ENCODE measurements at regions not wholly inside any gene's neighbourhood (a gene's known extent, or its start where the extent isn't known, plus 50 kb on each side); places are given as distances from the start of the nearest gene placed in this dataset.

DNA sequence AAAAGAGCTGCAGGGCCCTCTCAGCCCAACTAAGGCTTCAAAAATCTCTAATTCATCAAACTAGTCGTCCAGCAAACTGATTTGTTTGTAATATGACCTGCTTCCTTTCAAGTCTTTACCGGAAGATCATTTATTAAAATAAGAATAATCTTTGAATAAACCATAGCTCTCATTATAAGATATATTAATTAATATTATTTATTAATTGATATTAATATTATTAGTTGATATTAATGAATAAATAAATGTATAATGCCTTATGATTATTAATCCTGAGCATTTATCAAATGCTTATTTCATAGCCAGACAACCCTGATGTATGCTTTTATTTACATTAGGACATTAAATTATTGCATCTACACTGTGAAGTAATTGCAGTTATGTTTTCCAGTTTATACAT lies 550.7 kb upstream of the ALCAM start:
- no peak for DNase-seq (ENCODE audit: low spot score)

GRCh38 chr3:104816716-104817115 lies 550.0 kb upstream of the ALCAM start:
- DNase-seq (ENCODE audit: low spot score) = no peak

GRCh38 chr3:104819333-104819732 lies 547.4 kb upstream of the ALCAM start:
- DNase-seq (ENCODE audit: low spot score) = no peak

DNA sequence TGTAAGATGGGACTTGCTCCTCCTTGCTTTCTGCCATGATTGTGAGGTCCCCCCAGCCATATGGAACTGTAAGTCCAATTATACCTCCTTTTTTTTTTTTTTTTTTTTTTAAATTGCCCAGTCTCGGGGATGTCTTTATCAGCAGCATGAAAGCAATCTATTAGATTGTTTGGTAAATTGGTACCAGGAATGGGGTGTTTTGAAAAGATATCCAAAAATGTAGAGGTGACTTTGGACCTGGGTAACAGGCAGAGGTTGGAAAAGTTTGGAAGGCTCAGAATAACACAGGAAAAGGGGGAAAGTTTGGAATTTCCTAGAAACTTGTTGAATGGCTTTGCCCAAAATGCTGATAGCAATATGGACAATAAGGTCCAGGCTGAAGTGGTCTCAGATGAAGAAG lies 545.8 kb upstream of the ALCAM start:
- DNase-seq (ENCODE audit: low spot score) = no peak

DNA sequence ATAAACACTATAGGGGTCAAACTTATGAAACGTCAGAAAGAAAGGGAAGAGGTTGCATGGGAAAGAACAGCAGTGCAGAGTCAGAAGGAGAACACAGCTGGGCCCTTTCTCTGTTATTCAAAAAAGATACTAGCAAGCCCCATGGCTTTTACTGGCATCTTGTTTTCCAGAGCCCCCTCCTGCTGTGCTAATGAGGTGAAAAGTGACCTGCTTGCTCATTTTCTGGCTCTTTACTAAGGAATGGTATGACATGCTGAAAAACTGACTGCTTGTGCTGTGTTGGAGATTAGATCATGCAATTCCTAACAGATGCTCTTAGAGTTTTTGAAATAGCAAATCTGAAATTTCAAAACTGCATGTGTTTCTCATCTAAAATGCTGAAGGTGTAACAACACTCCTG lies 541.6 kb upstream of the ALCAM start:
- DNase-seq (ENCODE audit: low spot score) = no peak

GRCh38 chr3:104831071-104831470 lies 535.6 kb upstream of the ALCAM start:
- DNase-seq (ENCODE audit: low spot score) = no peak

DNA sequence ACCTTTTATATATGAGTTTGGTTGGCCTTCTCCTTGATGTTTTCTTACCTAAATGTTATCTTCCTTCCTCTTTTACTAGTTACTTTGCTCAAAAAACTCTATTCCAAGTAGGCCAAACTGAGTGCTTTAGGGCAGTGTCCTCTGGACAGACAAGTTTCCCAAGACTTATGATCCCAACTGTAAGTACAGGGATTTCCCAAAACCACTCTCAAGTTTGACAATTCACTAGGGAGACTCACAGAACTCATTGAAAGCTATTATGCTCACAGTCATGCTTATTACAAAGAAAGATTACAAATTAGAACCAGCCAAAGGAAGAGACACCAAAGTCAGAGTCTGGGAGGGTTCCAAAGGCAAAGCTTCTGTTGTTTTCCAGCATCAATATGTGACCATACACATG lies 534.2 kb upstream of the ALCAM start:
- no peak for DNase-seq (ENCODE audit: low spot score)

GRCh38 chr3:104835376-104835775 lies 531.3 kb upstream of the ALCAM start:
- DNase-seq (ENCODE audit: low spot score) = no peak

- DNase-seq (ENCODE audit: low spot score) = no peak
Observed at GRCh38 chr3:104846270-104846669, 520.4 kb upstream of the ALCAM start.

DNA sequence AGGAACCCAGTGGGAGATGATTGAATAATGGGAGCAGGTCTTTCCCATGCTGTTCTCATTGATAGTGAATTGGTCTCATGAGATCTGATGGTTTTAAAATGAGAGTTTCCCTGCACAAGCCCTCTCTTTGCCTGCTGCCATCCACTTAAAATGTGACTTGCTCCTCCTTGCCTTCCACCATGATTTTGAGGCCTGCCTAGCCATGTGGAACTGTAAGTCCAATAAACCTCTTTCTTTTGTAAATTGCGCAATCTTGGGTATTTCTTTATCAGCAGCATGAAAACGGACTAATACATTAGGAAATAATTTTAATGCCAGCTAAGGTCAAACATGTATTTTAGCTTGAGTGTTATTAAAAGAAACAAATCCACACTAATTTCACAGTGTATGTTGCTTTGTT lies 517.6 kb upstream of the ALCAM start:
- no peak for DNase-seq (ENCODE audit: low spot score)

GRCh38 chr3:104854468-104854867 lies 512.2 kb upstream of the ALCAM start:
- no peak for DNase-seq (ENCODE audit: low spot score)

DNA sequence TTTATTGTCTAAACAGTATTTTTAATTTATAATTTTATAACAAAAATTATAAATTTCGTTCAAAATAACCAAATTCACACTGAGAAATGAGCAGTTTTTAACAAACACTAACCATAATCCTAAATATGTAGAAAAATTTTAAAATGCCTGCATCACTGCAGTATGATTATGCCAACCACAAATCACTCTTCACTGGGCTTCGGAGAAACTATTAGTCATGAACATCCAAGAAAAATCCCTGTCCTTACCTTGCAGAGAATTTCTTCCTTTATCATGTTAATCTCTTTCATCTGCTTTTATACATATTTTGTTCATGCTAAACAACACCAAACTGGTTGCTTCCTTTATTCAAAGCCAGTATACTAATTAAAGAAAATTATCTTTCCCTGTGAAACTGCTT lies 511.0 kb upstream of the ALCAM start:
- no peak for DNase-seq (ENCODE audit: low spot score)

GRCh38 chr3:104856741-104857140 lies 510.0 kb upstream of the ALCAM start:
- no peak for DNase-seq (ENCODE audit: low spot score)

DNA sequence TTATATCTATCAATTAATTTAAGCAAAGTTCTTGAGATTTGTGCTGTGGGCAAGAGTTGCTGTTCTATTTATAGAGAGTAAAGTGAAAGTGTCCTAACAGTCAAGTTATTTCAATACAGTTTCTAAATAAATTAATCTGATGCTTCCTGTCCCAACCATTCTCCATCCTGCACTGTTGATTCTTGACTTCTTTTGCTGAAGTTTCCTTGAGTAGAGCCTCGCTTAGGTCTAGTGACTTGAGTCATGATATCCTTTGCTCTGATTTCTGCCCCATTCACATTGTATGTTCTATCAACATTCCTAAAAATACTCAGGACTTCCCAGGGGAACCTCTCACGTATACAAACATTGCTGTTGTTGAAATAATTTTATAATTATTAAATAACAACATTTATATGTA lies 498.4 kb upstream of the ALCAM start:
- DNase-seq (ENCODE audit: low spot score) = no peak

- no peak for DNase-seq (ENCODE audit: low spot score)
Observed at GRCh38 chr3:104870276-104870675, 496.4 kb upstream of the ALCAM start.

DNA sequence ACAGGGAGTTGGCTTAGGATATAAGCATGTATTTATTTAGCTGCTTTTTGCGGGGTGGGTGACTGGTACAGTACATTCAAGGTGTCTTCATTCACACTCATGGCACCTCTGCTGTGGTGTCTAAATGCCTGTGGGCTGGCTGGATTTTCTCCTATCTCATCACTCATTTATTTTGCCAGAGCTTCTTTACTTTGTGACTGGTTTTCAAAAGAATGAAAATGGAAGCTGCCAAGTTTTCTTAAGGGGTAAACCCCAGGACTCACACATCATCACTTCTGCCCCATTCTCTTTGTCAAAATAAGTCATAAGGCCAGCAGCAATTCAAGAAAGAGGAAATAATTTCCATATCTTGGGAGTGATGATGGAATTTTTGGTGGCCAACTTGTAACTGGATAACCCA lies 493.4 kb upstream of the ALCAM start:
- no peak for DNase-seq (ENCODE audit: low spot score)

DNA sequence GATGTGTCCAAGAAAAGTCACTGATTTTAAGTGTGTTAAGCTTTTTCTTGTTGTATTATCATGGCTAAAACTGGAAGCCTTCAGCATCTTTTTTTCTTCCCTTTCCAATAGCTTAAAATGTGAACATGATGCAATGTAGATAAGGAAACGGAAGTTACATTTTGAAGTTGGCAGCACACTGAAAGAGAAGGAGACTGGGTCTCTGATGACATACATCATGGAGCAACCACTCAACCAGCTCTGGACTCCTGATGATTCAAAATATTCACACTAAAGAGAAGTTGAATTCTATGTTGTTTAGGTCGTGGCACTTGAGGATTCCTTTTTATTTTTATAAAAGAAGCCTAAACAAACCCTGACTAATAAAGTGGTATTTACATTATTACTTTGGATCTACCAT lies 488.3 kb upstream of the ALCAM start:
- no peak for DNase-seq (ENCODE audit: low spot score)

DNA sequence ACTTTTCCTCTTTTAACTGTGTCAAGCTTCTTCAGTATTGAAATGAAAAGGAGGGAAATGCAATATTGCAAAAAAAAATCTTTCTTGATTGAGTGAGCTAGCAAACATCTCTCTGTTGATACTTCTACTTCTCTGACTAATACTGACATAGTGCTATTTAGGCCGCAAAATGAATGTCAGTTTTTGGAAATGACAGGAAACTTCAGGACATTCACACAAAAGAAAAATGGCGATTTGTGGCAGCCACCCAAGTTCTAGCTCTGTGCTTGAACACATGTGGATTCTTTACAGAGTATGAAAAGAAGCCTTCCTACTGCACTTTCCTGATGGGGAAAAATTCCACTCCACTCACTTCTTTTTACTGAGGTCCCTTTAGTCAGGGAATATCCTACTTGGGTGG lies 486.8 kb upstream of the ALCAM start:
- DNase-seq (ENCODE audit: low spot score) = no peak

DNA sequence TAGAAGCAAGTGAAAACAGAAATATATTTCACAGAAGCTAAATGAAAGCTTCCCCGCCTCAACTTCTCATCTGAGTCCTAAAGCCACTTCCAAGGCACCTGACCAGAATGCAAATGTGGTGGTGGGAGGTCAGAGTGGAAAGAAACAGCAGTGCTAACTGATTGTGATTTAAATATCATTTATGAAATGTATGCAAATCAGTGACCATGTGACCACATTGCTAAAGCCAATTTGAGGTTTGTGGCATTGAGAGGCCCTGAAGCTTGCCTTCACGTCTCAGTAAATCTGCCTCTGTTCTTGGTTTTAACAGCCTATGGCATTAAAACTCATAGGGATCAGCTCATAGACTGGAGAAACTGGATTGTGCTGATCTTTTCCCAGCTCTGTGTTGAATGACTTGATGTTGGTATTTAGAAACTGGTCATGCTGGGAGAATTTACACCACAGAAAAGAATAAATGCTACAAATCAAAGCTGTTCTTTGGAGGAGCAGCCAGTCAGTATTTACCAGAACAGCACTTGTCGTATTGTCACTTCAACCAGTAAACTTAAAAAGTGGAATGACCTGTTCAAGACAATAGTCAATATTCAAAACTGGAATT lies 481.4 kb upstream of the ALCAM start:
- no peak for DNase-seq (ENCODE audit: low spot score)

- no peak for DNase-seq (ENCODE audit: low spot score)
Observed at GRCh38 chr3:104886220-104886995, 480.3 kb upstream of the ALCAM start.

DNA sequence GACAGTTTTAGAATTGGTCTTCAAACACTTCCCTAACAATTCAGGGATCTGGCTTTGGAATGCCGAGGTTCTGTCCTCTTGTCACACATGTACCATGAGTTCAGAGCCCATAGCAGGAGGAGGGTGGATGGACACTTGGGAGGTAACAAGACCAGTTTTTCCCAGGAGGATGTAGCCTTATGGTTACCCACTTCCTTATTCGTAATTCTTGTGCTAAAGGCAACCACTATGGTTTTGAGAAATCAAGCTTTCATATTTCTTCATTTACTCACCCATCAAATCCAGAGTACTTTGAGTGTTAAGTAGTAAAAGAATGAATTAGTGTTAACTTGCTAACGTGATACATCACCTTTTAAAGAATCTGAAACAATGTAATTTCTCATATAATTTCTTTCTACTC lies 479.6 kb upstream of the ALCAM start:
- no peak for DNase-seq (ENCODE audit: low spot score)

DNA sequence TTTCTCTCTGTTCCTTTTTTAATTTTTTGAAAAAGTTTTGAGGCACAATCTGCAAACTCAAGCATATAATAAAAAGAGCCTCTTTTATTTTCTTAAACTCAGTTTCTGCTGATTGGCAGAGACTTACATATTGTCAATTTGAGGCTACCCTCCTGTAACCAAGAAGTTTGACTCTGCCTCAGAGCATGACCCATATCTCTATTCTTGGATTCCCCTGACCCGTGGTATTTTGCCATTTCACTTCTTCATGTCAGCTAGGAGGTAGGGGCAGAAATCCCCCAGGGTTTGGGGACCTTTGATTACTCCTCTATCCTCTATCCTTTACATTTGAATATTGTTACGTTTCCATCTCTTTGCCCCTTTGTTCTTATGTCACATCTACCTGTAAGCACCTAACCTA lies 479.1 kb upstream of the ALCAM start:
- no peak for DNase-seq (ENCODE audit: low spot score)

DNA sequence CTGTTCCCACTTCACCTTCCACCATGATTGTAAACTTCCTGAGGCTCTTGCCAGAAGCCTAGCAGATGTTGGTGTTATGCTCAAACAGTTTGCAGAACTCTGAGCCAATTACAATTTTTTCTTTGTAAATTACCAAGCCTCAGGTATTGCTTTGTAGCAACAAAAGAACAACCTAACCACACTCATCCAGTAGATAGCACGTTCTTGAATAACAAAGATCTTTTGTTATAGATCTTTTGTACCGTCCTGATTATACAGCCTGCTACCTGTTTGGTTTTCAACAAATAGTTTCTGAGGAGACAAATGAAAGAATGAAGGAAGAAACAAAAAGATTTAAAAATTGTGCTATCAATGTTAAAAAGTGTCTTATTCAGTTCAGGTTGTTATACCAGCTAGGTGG lies 474.7 kb upstream of the ALCAM start:
- DNase-seq (ENCODE audit: low spot score) = no peak

- no peak for DNase-seq (ENCODE audit: low spot score)
Observed at GRCh38 chr3:104896624-104897023, 470.1 kb upstream of the ALCAM start.
